Midbrain (tissue), 1 donor: ENCODE measurements at regions not wholly inside any gene's neighbourhood (a gene's known extent, or its start where the extent isn't known, plus 50 kb on each side); places are given as distances from the start of the nearest gene placed in this dataset.

ENCODE experiments used
- DNase-seq: peaks from one replicate; lab custom pipeline; 2025; lab: John Stamatoyannopoulos, UW

GRCh38 chr10:36634916-36635315, 490.5 kb upstream of the ANKRD30A start:
- no peak for DNase-seq

DNA sequence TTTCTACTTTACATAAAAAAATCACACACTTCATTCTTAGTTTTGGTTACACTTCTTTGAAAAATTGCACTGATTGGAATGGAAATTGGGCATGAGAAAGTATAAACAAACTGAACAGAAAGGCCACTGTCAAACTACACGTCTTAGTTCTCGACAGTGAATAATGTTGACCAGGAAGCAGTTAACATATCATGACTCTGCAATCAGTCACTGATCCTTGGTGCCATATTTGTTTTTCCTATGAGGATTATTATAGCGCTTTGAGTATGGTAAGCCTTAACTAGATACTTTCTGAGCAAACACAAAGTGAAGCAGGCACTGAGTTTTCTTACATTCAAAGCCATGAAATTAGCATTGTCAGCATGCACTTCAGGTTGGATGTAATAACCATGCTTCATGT, 495.1 kb upstream of the ANKRD30A start:
- DNase-seq, result no peak

DNA sequence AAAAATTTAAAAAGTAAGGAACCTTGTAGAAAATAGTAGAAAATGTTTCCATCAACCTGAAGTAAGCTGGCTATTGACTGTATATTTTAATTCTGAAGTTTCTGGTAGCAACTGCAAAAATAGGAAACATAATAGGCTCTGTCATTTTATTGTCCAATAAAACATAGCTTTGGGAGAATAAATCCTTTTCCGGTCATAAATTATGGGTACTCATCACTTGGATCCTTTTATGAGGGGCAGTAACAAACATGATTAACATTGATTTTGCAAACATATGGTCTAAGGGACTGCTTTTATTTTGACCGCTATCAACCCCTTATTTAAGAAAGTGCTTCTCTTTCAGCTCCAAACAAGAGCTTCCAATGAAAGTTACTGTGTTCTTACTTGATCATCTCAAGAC, 495.9 kb upstream of the ANKRD30A start:
- DNase-seq, result no peak

DNA sequence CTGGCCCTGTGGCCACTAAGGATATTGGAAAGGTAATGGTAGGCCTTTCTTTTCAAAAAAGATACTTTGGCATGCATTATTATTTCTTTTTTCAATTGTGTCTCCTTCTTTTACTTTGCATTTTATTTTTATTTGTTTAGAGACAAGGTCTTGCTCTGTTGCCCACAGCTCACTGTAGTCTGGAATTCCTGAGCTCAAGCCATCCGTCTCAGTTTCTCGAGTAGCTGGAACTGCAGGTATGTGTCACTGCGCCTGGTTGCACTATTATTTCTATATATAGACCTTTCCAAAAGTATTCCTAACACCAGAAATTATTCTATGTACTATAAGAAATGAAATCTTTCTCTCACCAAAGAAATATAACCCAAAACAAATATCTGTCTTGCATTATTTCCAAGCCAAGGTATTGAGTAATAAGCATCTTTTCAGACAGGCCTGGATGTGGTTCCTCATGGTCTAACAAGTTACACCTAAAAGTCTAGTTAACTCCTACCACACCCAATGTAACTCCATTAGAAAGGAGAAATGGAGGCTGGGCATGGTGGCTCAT, 500.8 kb upstream of the ANKRD30A start:
- no peak for DNase-seq

GRCh38 chr10:36621346-36621745, 504.1 kb upstream of the ANKRD30A start:
- no peak for DNase-seq

GRCh38 chr10:36612436-36612835, 513.0 kb upstream of the ANKRD30A start:
- DNase-seq, result no peak

GRCh38 chr10:36608866-36609265, 516.5 kb upstream of the ANKRD30A start:
- DNase-seq, result no peak

- DNase-seq, result no peak
These were observed 517.1 kb upstream of the ANKRD30A start for GRCh38 chr10:36608251-36608650.

GRCh38 chr10:36606234-36606839, 519.1 kb upstream of the ANKRD30A start:
- no peak for DNase-seq

DNA sequence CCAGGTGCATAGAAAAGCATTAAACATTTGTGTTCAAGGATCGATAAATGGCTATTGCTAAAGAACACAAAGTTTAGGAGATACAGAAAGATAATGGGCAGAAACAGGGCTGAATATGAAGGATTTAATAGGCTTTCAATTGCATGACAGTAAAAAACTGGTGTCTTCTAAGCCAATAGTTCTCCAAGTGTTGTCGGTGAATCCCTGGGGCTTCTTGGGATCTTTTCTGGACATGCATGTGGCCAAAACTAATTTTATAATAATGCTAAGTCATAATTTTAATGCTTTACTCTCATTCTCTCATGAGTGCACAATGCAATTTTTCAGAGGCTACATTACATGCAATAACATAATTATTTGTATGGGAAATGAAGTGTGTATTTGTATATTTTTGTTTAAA, 521.1 kb upstream of the ANKRD30A start:
- no peak for DNase-seq

- DNase-seq, result no peak
These were observed 521.7 kb upstream of the ANKRD30A start for GRCh38 chr10:36603688-36604087.

GRCh38 chr10:36602374-36602773, 523.0 kb upstream of the ANKRD30A start:
- DNase-seq, result no peak

DNA sequence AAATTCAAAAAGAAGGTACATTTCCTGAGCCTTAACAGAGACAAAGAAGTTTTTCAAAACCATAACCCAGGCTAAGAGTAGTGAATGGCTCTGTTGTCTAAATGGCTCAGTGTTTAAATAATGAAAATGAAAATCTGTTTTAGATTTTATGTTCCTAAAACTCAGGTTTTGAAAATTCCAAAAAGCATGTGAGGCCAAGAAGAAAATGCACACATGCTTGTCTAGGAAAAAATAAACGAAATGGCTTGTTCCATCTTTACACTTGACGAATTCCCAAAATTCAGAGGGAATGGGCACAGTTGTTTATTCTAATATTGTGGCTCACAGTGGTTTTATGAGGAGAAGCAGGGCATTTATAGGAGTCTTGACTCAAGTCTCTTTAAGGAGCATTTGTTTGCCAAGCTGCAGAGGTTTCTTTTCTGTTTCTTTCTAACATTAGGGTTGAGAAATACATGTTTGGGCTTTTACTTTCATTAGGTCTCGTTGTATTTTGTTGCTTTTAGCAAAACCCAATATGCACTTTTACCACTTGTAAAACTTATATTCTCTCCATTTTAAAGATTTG, 527.6 kb upstream of the ANKRD30A start:
- DNase-seq, result no peak

DNA sequence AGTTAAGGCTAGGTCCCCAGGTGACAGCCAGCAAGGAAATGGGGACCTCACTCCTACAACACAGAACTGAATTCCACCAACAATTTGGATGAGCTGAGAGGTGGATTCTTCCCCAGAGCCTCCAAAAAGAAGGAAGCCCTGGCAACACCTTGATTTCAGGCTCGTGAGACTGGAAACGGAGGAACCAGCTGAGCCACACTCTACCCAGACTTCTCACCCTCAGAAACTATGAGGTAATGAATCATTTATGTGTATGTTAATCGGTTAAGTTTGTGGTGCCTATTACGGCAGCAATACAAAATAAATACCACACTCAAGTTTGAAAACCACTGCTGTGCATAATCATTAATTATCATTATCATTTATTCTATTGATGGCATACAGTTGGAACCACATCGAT, 532.4 kb upstream of the ANKRD30A start:
- DNase-seq, result no peak

DNA sequence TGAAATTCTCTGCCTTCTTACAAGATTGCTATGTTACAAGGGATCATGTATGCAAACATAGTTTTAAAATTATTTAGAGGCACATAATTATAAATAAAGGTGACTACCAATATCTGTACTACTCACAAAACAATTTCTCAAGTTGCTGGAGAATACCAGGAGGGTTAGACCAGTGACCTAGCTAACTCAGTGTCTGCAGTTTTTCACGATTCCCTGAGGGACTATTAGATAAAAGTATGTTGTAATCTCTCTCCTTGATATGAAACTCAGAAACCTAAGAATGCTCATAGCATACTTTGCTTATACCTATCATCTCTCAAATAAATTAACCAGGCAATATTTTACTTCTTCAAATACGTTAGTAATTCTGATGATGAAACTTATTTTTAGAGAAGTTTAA, 534.0 kb upstream of the ANKRD30A start:
- no peak for DNase-seq

GRCh38 chr10:36583690-36584089, 541.7 kb upstream of the ANKRD30A start:
- no peak for DNase-seq

GRCh38 chr10:36581237-36581636, 544.2 kb upstream of the ANKRD30A start:
- no peak for DNase-seq

DNA sequence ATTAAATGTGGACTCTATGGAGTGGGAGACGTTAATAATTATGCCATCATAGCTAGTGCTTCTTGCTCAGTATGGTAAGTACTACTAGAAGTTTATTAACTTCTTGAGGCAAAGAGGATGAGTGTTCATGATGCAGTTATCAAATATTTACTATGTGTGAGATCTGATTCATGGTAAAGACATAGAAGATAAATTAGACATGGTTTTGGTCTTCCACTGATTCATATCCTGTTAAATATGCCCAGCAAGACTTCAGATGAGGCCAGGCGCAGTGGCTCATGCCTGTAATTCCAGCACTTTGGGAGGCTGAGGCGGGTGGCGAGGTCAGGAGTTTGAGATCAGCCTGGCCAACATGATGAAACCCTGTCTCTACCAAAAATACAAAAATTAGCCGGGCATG, 547.1 kb upstream of the ANKRD30A start:
- no peak for DNase-seq

DNA sequence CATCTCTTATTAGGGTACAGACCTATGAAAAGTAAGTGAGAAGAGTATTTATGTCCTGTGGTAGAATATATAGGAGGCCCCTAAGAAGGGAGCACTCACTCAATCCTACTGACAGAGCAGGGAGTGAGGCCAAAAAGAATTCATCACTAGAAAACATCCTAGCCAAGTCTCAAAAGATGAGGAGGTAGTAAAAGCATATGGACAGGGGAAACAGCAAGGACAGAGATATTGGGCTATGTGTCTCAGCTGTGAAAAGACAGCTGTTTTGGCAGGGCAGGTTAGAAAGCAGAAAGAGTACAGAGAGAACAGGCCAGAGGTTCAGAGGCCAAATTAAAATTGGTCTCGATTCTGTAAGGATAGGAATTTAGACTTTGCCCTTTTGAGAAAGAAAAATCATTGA, 548.3 kb upstream of the ANKRD30A start:
- no peak for DNase-seq

DNA sequence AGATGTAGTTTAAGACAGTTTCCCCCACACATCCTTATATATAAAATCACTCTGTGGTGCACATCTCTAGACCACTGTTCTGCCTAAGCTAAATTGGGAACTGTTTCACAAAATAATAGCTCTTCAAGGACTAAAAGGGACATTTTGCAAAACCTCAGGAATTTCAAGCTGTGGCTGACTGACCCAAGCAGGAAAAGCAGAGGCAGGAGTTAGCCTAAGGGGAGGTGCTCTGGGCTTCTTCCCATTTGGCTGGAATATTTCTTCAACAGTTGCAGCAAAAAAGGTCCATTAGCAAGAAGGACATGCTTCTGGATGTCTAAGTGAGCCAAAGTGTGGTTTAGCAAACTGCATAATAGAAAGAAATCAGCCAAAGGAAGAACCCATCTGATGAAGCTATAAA, 551.2 kb upstream of the ANKRD30A start:
- DNase-seq, result no peak

DNA sequence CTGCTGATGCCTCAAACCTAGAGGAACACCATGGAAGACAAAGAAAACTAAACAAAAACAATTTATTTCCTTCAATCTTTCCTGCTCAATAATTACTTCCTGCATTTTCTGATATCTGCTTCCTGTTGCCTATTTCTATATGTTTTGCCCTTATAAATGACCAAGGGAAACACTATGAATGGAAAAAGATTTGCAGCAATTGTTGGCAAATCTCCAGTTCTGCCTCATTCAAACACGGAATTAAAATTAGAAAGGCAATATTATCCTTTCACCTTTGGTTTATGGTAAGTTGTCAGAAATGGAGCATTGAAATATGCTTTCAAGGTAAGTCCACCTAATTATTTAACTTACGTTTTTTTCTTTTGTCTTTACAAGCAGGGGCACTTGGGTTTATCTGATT, 552.2 kb upstream of the ANKRD30A start:
- no peak for DNase-seq

GRCh38 chr10:36564433-36564832, 561.0 kb upstream of the ANKRD30A start:
- no peak for DNase-seq

DNA sequence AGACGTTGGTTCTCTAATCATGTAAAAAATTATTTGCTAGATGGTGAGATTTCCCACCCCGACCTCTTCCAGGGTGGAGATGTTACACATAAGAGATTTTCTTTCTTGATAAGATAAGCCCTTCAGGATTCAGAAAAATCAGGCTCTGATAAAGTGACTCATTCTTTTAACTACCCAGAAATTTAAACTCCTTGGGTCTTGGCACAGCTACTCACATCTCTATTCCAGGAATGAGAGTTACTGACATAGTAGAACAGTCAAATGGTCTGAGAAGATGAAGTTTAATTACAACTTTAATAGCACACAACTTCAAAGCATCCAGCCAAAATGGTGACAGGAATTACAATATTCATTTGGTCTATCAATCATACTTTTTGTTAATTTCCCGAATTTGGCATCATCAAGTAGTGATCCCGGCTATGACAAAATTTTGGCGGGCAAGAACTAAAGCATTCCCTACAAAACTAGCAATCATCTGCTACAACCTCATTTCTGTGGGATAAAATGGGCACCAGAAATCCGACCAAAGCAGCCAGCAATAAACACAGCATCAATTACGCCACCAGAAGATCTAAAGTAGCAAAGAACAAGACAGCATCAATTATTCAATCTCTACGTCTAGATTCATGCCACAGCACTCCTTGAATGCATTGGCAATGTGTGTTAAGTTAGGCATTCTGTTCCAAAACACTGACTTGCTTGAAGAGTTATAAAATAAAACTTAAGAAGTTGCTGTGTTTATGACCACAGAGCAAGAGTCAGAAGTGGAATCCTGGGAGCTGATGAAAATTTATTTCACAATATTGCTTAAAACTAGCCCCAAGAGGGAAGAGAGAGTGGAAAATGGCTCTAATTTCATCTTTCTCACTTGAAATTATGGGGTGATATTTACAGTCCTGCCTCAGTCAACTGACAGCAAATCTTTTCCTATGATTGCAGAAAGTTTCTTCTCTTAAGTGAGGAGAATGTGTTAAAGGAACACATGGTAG, 565.7 kb upstream of the ANKRD30A start:
- no peak for DNase-seq
